SK-N-SH treated with all-trans-retinoic acid at 6 μM for 48 hours (cell line): ENCODE measurements at regions not wholly inside any gene's neighbourhood (a gene's known extent, or its start where the extent isn't known, plus 50 kb on each side); places are given as distances from the start of the nearest gene placed in this dataset.

Experiments
- BACH2 ChIP-seq: fragments of 250-450 bp; sonication (Bioruptor Pico); IDR thresholded peaks from 2 replicates; pipeline ENCODE4 v1.9.0; 2021; ENCODE audit warnings: mild to moderate bottlenecking, borderline replicate concordance
- OSR1 ChIP-seq: fragments of 250-450 bp; sonication (Bioruptor Pico); IDR thresholded peaks from 2 replicates; pipeline ENCODE4 v1.8.0; 2022; ENCODE audit warnings: moderate library complexity, mild to moderate bottlenecking, inconsistent platforms
- ZFP30 ChIP-seq: fragments of 450-650 bp; formaldehyde crosslinking; IDR thresholded peaks from 2 replicates; pipeline ENCODE4 v1.5.0; 2022; ENCODE audit warnings: mild to moderate bottlenecking, moderate library complexity
- ZNF70 ChIP-seq: fragments of 450-650 bp; formaldehyde crosslinking; IDR thresholded peaks from 2 replicates; pipeline ENCODE4 v1.5.0; 2020; ENCODE audit warnings: mild to moderate bottlenecking, moderate library complexity

DNA sequence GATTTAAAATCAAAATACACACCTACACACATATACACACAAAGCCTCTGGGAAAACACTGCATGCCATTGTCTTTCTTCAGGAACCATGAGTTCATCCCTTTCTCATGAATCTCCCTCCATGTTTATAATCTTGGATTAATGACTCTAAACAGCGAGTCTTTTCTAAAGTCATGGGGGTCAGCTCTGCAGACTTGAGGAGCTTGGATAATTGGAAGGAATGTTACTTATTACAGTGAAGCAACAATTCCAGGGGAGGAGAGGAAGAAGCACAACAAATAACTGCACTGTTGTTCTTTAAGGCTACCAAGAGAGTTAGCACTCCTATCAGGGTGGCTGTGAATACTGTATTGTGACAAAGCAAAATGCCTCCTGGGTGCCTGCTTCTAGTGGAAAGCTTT, 444.7 kb downstream of the ANXA1 start:
- TF ChIP-seq OSR1 (CRISPR knock-in tag) (no peak), ZFP30 (CRISPR knock-in tag) (no peak), BACH2 (CRISPR knock-in tag) (no peak), ZNF70 (CRISPR knock-in tag) (no peak)
